ENCODE measurements at regions not wholly inside any gene's neighbourhood (a gene's known extent, or its start where the extent isn't known, plus 50 kb on each side); places are given as distances from the start of the nearest gene placed in this dataset.
"Not testable (repeated sequence)": the region's sequence is repeated elsewhere in the genome, so short reads cannot be mapped to it uniquely, and the experiment has no call there.

DNA sequence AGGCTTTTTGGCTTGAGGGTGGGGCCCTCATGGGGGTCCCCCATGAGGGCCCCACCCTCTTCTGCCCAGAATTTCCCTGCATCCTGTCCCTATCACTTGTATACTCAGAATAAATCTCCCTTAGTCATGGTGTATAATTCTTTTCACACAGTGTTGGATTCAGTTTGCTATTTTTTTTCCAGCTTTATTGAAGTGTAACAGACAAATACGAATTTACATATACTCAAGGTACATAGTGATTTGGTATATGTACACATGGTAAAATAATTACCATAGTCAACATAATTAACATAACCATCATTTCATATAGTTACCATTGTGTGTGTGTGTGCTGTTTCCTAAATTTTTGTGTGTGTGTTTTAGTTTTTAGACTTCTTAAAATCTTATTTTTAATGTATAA is 289.4 kb downstream of the CNTNAP3B start:
- H3K4me3 ChIP-seq (ENCODE audit: low read depth, low read length); H3K36me3 ChIP-seq (ENCODE audit: control insufficient read depth, insufficient read depth, low read length); CTCF ChIA-PET: not testable (repeated sequence)

DNA sequence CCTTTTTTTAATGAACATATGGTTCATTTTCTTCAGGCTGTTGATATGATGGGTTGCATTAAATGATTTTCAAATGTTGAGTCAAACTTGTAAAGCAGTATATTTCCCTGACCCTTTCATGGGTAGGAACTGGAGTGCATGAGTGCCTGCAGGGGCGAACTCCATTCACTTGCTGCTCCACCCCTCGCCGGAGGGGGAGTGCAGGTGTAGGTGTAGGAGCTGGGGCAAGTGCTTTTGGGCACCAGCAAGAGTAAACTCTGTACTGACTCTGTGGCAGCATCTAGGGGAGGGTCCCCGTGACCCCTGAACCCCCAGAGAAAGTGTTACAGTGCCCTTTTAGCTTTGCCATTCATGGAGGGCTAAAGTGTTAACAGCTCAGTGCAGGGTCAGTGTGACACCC is 290.3 kb downstream of the CNTNAP3B start:
- CTCF ChIA-PET; H3K4me3 ChIP-seq (ENCODE audit: low read depth, low read length); H3K27me3 ChIP-seq (ENCODE audit: control insufficient read depth, insufficient read depth, low read length); POLR2A ChIA-PET; DNase-seq (ENCODE audit: low read depth); H3K36me3 ChIP-seq (ENCODE audit: control insufficient read depth, insufficient read depth, low read length): not testable (repeated sequence)

More for the DNA sequence above, 289.4 kb downstream of the CNTNAP3B start:
- POLR2A ChIA-PET; DNase-seq (ENCODE audit: low read depth); H3K27me3 ChIP-seq (ENCODE audit: control insufficient read depth, insufficient read depth, low read length): not testable (repeated sequence)

DNA sequence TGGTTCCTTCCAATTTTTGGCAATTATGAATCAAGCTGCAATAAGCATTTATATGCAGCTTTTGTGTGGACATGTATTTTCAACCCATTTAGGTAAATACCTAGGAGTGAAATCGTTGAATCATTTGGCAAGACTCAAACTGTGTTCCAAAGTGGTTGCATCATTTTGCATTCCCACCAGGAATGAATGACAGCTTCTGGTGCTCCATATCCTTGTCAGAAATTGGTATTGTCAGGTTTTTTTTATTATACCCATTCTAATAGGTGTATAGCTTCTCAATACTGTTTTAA is 290.7 kb downstream of the CNTNAP3B start:
- POLR2A ChIA-PET; CTCF ChIA-PET; H3K4me3 ChIP-seq (ENCODE audit: low read depth, low read length); H3K36me3 ChIP-seq (ENCODE audit: control insufficient read depth, insufficient read depth, low read length); DNase-seq (ENCODE audit: low read depth); H3K27me3 ChIP-seq (ENCODE audit: control insufficient read depth, insufficient read depth, low read length): not testable (repeated sequence)

DNA sequence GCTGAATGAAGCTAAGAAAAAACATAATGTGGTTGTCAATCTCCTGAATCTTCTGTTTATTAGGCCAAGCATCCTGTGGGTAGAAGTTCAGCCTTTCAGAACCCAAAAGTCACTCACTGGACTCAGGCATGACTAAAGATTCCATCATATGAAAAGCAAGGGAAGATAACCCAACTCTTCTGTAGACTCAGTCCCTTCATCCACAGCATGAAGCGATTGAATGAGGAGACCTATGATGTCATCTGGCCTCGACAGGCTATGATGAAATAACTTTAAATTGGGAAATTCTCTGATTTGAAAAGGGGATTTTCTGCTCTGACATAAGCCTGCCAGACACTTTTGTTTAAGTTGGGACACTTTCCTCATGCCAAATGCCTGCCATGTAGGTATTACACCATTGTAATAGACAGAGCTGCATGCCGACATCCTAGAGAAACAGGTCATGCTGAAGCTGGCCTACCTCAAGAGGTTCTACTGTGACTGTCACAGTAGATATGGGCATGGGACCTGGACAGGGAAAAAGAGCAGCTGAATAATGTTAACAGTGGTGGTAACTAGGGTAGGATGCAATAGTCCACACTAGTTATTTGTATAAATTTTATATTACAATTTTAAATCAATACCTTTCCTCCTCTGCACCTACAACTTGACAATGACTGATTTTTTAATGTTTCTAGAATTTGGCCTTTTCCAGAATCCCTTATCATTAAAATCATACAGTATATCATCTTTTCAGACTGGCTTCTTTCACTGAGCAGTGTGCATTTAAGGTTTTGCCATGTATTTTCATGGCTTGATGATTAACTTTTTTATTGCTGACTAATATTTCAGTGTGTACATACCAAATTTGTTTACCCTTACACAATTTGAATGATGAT is 291.3 kb downstream of the CNTNAP3B start:
- H3K36me3 ChIP-seq (ENCODE audit: control insufficient read depth, insufficient read depth, low read length); H3K27me3 ChIP-seq (ENCODE audit: control insufficient read depth, insufficient read depth, low read length); CTCF ChIA-PET; DNase-seq (ENCODE audit: low read depth); H3K4me3 ChIP-seq (ENCODE audit: low read depth, low read length); POLR2A ChIA-PET: not testable (repeated sequence)

DNA sequence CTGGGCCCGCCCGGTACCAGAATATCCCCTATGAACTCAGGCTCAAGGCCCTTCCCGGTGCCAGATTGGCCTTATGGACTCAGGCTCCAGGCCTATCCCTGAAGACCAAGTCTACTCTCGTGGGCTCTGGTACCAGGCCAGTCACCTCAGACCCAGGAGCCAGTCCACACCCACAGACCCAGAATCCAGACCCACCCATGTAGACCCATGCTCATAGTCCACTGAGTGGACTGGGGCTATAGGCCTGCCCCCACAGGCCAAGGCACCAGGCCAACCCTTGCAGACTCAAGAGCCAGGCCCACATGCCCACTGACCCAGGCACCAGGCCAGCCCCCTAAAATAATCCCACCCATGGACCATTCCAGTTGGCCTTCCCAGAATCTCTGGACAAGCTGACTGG is 296.1 kb downstream of the CNTNAP3B start:
- H3K36me3 ChIP-seq (ENCODE audit: control insufficient read depth, insufficient read depth, low read length); H3K4me3 ChIP-seq (ENCODE audit: low read depth, low read length); H3K27me3 ChIP-seq (ENCODE audit: control insufficient read depth, insufficient read depth, low read length); DNase-seq (ENCODE audit: low read depth); CTCF ChIA-PET; POLR2A ChIA-PET: not testable (repeated sequence)

DNA sequence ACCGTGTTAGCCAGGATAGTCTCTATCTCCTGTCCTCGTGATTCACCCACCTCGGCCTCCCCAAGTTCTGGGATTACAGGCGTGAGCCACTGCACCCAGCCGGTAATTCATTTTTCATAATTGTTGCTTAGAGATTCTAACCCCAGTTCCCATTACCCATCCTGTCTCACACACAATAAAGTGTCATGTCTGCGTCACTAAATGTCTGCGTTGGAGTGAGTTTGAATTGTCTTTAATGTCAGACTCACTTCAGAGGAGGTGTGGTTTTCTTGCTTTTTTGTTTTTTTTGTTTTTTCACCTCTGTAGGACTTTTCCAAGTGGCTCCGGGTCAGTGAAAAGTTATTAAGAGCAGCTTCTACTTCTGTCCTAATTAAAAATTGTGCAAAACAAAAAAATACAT is 304.5 kb downstream of the CNTNAP3B start:
- H3K4me3 ChIP-seq (ENCODE audit: low read depth, low read length); H3K27me3 ChIP-seq (ENCODE audit: control insufficient read depth, insufficient read depth, low read length); H3K36me3 ChIP-seq (ENCODE audit: control insufficient read depth, insufficient read depth, low read length); CTCF ChIA-PET; DNase-seq (ENCODE audit: low read depth); POLR2A ChIA-PET: not testable (repeated sequence)

DNA sequence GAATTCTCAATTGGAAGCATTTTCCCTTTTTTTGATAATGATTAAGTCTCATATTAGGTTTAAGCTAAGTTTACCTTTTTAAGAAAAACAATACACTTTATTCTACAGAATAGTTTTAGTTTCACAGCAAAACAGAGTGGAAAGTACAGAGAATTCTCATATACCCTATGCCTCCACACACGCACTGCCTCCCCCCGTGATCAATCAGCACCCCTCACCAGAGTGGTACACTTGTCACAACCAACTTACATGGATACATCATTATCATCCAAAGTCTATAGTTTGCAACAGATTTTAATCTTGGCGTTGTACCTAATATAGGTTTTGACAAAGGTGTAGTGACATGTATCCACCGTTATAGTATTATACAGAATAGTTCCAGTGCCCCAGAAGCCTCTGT is 326.5 kb downstream of the CNTNAP3B start:
- DNase-seq (ENCODE audit: low read depth); H3K27me3 ChIP-seq (ENCODE audit: control insufficient read depth, insufficient read depth, low read length); CTCF ChIA-PET; H3K36me3 ChIP-seq (ENCODE audit: control insufficient read depth, insufficient read depth, low read length); POLR2A ChIA-PET; H3K4me3 ChIP-seq (ENCODE audit: low read depth, low read length): not testable (repeated sequence)

DNA sequence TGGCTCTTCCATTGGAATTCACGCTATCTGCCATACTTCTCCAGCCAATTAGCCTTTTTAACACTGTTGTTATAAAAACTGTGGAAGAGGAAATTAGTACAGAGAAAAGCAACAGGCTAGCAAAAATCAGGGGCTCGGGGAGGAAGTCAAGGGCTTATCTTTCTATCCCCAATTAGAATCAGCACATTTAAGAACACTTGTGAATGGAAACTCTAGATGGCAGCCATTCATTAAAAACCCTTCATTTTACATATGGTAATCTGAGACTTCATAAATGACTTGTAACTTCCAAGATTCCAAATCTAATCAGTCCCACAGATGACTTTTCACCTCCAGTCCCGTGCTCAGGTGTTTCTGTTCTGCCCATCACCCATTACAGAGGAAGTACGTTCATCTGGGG is 330.5 kb downstream of the CNTNAP3B start:
- not testable (repeated sequence) for H3K36me3 ChIP-seq (ENCODE audit: control insufficient read depth, insufficient read depth, low read length); DNase-seq (ENCODE audit: low read depth)

DNA sequence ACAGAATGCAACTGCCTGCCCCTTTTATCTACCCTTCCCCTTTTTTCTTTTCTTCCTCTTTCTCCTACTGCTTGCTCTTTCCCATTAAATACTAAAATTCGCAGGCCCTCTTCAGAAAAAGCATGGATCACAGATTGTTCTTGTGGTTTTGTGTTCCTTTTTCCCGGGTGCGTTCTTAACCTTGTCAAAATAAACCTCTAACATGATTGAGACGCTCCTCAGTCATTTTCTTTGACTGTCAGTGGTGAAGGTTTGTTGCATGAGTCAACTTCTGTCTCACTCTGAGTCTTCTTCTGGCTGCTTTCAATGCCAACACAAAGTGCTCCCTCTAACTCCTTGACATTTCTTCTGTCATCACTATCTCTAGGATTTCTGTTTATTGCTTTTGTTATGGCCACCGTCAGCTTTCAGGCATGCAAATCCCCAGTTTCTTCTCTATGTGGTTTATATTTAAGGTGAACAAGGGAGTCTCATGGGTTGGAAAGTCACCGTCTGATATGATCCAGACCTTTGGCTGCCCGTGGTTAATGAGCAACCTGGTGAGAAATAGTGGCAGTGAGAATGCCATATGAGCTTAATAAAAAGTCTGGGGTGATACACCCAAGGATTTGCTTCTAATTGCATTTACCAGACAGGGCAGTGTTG is 338.4 kb downstream of the CNTNAP3B start:
- H3K27me3 ChIP-seq (ENCODE audit: control insufficient read depth, insufficient read depth, low read length); CTCF ChIA-PET; H3K36me3 ChIP-seq (ENCODE audit: control insufficient read depth, insufficient read depth, low read length); DNase-seq (ENCODE audit: low read depth); H3K4me3 ChIP-seq (ENCODE audit: low read depth, low read length); POLR2A ChIA-PET: not testable (repeated sequence)

More for the DNA sequence above, 330.5 kb downstream of the CNTNAP3B start:
- POLR2A ChIA-PET; CTCF ChIA-PET; H3K27me3 ChIP-seq (ENCODE audit: control insufficient read depth, insufficient read depth, low read length); H3K4me3 ChIP-seq (ENCODE audit: low read depth, low read length): not testable (repeated sequence)

DNA sequence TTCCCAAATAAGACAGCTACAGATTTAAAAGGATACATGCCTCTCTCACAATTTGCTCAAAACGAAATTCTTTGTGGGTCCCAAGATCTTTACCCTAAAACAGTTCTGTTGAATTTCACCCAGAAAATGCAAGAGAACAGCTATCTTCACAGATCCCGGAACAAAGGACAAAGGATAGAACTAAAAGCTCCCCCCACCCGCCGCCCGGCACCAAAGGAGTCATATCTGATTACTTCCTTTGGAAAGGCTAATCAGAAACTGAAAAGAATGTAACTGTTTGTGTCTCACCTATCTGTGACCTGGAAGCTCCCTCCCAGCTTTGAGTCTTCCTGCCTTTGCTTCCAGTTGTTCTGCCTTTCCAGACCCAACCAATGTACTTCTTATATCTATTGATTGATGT is 339.2 kb downstream of the CNTNAP3B start:
- H3K27me3 ChIP-seq (ENCODE audit: control insufficient read depth, insufficient read depth, low read length); POLR2A ChIA-PET; CTCF ChIA-PET; DNase-seq (ENCODE audit: low read depth); H3K4me3 ChIP-seq (ENCODE audit: low read depth, low read length); H3K36me3 ChIP-seq (ENCODE audit: control insufficient read depth, insufficient read depth, low read length): not testable (repeated sequence)

DNA sequence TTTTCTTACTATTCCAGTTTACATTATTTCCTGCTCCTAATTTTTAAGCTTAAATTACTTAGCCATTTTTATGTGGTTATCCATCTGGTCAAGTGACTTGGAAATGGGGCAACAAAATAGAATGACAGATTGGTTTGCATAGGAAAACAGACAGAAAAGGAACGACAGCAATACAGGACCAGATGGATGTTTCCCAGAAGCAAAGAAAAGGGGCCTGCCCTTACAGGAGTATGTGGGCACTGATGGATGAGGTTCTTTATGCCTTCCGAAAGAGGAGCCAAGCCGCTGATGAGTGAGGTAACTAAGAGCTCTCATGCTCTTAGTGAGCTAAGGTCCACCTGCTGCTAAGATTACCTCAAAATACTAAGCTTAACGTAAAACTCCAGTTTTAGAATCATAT is 339.8 kb downstream of the CNTNAP3B start:
- CTCF ChIA-PET; H3K4me3 ChIP-seq (ENCODE audit: low read depth, low read length); H3K27me3 ChIP-seq (ENCODE audit: control insufficient read depth, insufficient read depth, low read length); H3K36me3 ChIP-seq (ENCODE audit: control insufficient read depth, insufficient read depth, low read length); POLR2A ChIA-PET; DNase-seq (ENCODE audit: low read depth): not testable (repeated sequence)

DNA sequence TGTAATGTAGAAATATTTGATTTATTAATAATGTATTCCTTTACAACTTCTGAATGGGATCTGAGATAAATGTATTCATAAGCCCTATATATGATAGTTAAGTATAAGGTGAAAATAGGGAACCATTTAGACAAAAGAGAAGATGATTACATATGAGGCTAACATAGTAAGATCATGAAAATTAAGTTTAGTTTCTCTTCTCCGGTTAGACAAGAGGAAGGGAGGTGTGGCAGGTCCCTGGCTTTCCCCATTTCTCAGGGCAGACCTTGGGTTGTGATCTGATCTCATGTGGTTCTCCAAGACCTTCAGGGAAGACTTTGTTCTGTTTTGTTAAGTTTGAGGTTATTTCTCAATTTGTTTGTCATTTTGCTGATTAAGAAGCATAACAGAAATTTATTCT is 341.3 kb downstream of the CNTNAP3B start:
- CTCF ChIA-PET = not testable (repeated sequence)

DNA sequence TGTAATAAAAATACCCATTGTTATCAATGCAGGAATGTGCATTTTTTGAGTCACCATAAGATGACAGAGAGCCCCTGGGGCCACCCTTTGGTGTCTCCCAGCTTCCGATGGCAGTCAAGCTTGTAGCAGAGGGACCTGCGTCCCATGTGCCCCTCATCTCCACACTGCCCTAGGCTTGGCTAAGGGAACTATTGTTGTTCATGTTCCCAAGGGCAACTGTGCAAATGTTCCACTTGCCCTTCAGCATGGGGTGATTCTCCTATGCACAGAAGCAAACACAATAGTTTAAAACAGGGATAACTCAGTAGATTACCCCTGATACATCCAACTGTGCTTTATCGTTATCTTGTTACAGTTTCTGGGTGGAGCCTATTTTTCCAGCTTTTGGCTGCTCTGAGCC is 342.0 kb downstream of the CNTNAP3B start:
- H3K27me3 ChIP-seq (ENCODE audit: control insufficient read depth, insufficient read depth, low read length); H3K4me3 ChIP-seq (ENCODE audit: low read depth, low read length); DNase-seq (ENCODE audit: low read depth); POLR2A ChIA-PET; H3K36me3 ChIP-seq (ENCODE audit: control insufficient read depth, insufficient read depth, low read length); CTCF ChIA-PET: not testable (repeated sequence)

More for the DNA sequence above, 341.3 kb downstream of the CNTNAP3B start:
- H3K36me3 ChIP-seq (ENCODE audit: control insufficient read depth, insufficient read depth, low read length); DNase-seq (ENCODE audit: low read depth); POLR2A ChIA-PET; H3K27me3 ChIP-seq (ENCODE audit: control insufficient read depth, insufficient read depth, low read length); H3K4me3 ChIP-seq (ENCODE audit: low read depth, low read length): not testable (repeated sequence)

Data from BJ (cell line).